ENCODE measurements at regions not wholly inside any gene's neighbourhood (a gene's known extent, or its start where the extent isn't known, plus 50 kb on each side); places are given as distances from the start of the nearest gene placed in this dataset.

GRCh38 chr10:123398180-123398591 lies 244.0 kb downstream of the BUB3 start:
- DNase-seq (ENCODE audit: low spot score in 2 of 2), result no peak
- TF ChIP-seq POLR2A (IDR thresholded peaks at IDR 0.05), result no peak
- TF ChIP-seq, protein P1, sequence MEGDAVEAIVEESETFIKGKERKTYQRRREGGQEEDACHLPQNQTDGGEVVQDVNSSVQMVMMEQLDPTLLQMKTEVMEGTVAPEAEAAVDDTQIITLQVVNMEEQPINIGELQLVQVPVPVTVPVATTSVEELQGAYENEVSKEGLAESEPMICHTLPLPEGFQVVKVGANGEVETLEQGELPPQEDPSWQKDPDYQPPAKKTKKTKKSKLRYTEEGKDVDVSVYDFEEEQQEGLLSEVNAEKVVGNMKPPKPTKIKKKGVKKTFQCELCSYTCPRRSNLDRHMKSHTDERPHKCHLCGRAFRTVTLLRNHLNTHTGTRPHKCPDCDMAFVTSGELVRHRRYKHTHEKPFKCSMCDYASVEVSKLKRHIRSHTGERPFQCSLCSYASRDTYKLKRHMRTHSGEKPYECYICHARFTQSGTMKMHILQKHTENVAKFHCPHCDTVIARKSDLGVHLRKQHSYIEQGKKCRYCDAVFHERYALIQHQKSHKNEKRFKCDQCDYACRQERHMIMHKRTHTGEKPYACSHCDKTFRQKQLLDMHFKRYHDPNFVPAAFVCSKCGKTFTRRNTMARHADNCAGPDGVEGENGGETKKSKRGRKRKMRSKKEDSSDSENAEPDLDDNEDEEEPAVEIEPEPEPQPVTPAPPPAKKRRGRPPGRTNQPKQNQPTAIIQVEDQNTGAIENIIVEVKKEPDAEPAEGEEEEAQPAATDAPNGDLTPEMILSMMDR (IDR thresholded peaks at IDR 0.05), result no peak
- 62 to 65% methylated on average over 4 of the region's 4 CpGs for WGBS, 2 donors
- intact Hi-C loops (cut with DNase I; ENCODE audit: low total_unique reads), result loop anchor here (10.0 kb wide), 1 partner anchor 147 kb away; no protein-coding TSS in a partner anchor
- no peak overlapping the region for H3K4me3 ChIP-seq (ENCODE audit: low read depth, poor library complexity, severe bottlenecking)

DNA sequence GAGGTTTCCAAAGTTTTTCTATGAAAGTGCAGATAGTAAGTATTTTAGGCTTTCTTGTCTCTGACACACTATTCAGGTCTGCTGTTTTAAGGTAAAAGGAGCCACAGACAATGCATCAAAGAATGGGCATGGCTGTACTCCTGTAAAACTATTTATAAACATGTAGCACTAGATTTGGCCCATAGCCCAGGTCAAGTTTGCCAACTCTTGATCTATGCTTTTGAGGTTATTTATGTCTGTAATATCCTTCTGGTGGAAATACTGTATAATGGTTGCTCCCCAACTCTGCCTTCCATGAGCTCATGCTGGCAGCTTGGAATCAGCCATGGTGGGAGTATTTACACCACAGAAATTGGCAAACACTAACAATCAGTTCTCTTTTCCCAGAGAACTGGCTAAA lies 244.6 kb downstream of the BUB3 start:
- DNase-seq (ENCODE audit: low spot score in 2 of 2), result peak in 1 of 2 donors; percentile 34
- intact Hi-C loops (cut with DNase I; ENCODE audit: low total_unique reads), result loop anchor here (10.0 kb wide), 1 partner anchor 146 kb away; no protein-coding TSS in a partner anchor
- TF ChIP-seq, protein P1 (IDR thresholded peaks at IDR 0.05), result no peak
- no peak for TF ChIP-seq POLR2A (IDR thresholded peaks at IDR 0.05)
- H3K4me3 ChIP-seq (ENCODE audit: low read depth, poor library complexity, severe bottlenecking), result no peak overlapping the region

DNA sequence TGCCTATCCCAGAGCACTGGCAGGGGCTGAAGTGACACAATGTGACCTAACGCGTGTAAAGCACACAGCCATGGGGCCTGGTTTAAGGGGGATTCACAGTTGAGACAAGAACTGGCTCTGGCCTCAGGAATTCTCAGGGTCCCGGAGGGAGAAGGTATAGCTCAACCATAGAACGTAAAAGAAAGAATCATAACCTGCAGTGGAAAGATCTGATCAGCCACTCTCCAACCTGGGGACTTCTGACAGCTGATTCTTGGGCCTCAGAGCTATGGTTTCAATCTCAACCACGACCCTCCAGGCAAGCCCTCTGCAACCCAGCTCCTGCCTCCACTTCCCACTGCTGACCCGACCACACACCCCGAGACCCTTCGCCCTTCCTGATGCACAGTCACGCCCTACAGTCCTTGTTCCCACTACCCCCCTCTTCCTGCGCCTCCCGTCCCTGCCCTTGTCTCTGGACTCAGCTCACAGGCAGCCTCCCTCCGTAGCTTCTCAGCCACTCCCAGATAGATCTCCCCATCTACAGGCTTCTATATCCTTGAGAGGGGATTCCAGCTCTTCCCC lies 245.2 kb downstream of the BUB3 start:
- TF ChIP-seq POLR2A (IDR thresholded peaks at IDR 0.05), result no peak
- TF ChIP-seq, protein P1 (IDR thresholded peaks at IDR 0.05), result no peak
- 92 to 94% methylated on average over 12 of the region's 12 CpGs for WGBS, 2 donors
- intact Hi-C loops (cut with DNase I; ENCODE audit: low total_unique reads), result loop anchor here (10.0 kb wide), 1 partner anchor 145 kb away; no protein-coding TSS in a partner anchor
- no peak overlapping the region for H3K4me3 ChIP-seq (ENCODE audit: low read depth, poor library complexity, severe bottlenecking)
- peak in 1 of 2 donors; percentile 53 for DNase-seq (ENCODE audit: low spot score in 2 of 2)

DNA sequence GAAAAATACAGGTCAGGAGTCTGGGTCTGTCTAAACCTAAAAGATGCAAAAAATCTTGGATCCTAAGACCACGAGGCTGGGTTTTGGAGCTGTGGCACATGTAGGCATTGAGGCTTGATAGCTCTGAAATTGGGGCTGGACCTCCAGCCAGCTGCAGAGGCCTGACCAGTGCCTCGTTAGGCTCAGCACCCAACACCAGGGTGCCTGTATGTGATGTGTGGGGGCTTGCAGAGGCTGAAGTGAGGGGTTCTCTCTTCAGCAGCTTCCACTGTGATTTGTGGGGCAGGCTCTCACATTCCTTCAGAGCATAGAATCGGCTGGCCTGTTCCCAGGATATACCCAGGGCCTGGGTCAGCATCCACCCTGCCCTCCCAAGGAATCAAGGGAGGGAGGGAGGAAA lies 247.8 kb downstream of the BUB3 start:
- no peak overlapping the region for H3K4me3 ChIP-seq (ENCODE audit: low read depth, poor library complexity, severe bottlenecking)
- DNase-seq (ENCODE audit: low spot score in 2 of 2), result peak in 1 of 2 donors; percentile 34
- TF ChIP-seq, protein P1 (IDR thresholded peaks at IDR 0.05), result no peak
- TF ChIP-seq POLR2A (IDR thresholded peaks at IDR 0.05), result no peak
- intact Hi-C loops (cut with DNase I; ENCODE audit: low total_unique reads), result no loop called here
- WGBS, 2 donors, result 80 to 86% methylated on average over 3 of the region's 3 CpGs

- no peak overlapping the region for H3K4me3 ChIP-seq (ENCODE audit: low read depth, poor library complexity, severe bottlenecking)
- no peak for TF ChIP-seq POLR2A (IDR thresholded peaks at IDR 0.05)
- TF ChIP-seq, protein P1 (IDR thresholded peaks at IDR 0.05), result no peak
- 67 to 71% methylated on average over 5 of the region's 5 CpGs for WGBS, 2 donors
- no peak for DNase-seq (ENCODE audit: low spot score in 2 of 2)
- intact Hi-C loops (cut with DNase I; ENCODE audit: low total_unique reads), result no loop called here
These were observed 248.5 kb downstream of the BUB3 start for GRCh38 chr10:123402656-123403055.

- intact Hi-C loops (cut with DNase I; ENCODE audit: low total_unique reads), result no loop called here
- DNase-seq (ENCODE audit: low spot score in 2 of 2), result no peak
- WGBS, 2 donors, result 94 to 95% methylated on average over 1 of the region's 1 CpG
- TF ChIP-seq, protein P1 (IDR thresholded peaks at IDR 0.05), result no peak
- no peak for TF ChIP-seq POLR2A (IDR thresholded peaks at IDR 0.05)
- H3K4me3 ChIP-seq (ENCODE audit: low read depth, poor library complexity, severe bottlenecking), result no peak overlapping the region
These were observed 250.2 kb downstream of the BUB3 start for GRCh38 chr10:123404357-123404756.

All from lower leg skin (tissue), 4 donors.